ENCODE measurements at regions not wholly inside any gene's neighbourhood (a gene's known extent, or its start where the extent isn't known, plus 50 kb on each side); places are given as distances from the start of the nearest gene placed in this dataset.

DNA sequence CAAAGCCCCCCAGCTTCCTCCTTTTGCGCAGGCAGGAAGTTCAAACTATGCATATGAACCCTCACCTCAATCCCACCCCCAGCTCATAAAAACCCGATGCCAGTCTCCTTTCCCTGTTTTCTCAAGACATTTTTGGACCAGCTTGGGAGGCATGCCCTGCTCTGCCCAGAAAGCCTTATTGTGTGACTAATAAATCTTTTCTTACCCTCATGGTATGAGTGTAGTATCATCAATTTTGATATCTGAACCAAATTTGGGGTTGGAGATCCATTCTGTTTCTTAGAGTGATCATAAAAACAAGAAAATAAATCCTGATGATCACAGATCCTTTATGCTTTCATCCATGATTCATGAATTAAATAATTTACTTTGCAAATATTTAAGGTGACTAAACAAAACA is 128.5 kb downstream of the ALG10B start:
- TF ChIP-seq, protein P1, sequence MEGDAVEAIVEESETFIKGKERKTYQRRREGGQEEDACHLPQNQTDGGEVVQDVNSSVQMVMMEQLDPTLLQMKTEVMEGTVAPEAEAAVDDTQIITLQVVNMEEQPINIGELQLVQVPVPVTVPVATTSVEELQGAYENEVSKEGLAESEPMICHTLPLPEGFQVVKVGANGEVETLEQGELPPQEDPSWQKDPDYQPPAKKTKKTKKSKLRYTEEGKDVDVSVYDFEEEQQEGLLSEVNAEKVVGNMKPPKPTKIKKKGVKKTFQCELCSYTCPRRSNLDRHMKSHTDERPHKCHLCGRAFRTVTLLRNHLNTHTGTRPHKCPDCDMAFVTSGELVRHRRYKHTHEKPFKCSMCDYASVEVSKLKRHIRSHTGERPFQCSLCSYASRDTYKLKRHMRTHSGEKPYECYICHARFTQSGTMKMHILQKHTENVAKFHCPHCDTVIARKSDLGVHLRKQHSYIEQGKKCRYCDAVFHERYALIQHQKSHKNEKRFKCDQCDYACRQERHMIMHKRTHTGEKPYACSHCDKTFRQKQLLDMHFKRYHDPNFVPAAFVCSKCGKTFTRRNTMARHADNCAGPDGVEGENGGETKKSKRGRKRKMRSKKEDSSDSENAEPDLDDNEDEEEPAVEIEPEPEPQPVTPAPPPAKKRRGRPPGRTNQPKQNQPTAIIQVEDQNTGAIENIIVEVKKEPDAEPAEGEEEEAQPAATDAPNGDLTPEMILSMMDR (conservative IDR thresholded peaks at IDR 0.05), result no peak
- no peak for TF ChIP-seq EZH2 (IDR thresholded peaks at IDR 0.05; ENCODE audit: low read depth)
- intact Hi-C loops (cut with micrococcal nuclease; ENCODE audit: unreplicated experiment), result no loop called here

GRCh38 chr12:38448991-38449390 is 132.4 kb downstream of the ALG10B start:
- Histone ChIP-seq H3K4me2 (no peak overlapping the region), H3F3A (ENCODE audit: insufficient read depth, low read depth) (no peaks in the 10 kb centered on the region), H3K27me3 (ENCODE audit: insufficient read depth, low read depth) (no peaks in the 10 kb centered on the region), H2AFZ (no peak overlapping the region), H3K79me2 (ENCODE audit: low read depth) (no peaks in the 10 kb centered on the region), H4K20me1 (ENCODE audit: insufficient read depth) (no peaks in the 10 kb centered on the region), H3K4me3 (no peak overlapping the region), H3K9me3 (ENCODE audit: insufficient read depth, low read depth) (no peaks in the 10 kb centered on the region), H3K36me3 (ENCODE audit: low read depth) (no peaks in the 10 kb centered on the region), H3K9me2 (ENCODE audit: insufficient read depth) (no peaks in the 10 kb centered on the region), H3K27ac (no peak overlapping the region), H3K4me1 (replicated peaks; ENCODE audit: insufficient read depth) (no peaks in the 10 kb centered on the region)
- TF ChIP-seq EZH2 (IDR thresholded peaks at IDR 0.05; ENCODE audit: low read depth), result no peak
- TF ChIP-seq, protein P1 (conservative IDR thresholded peaks at IDR 0.05), result no peak
- POLR2A ChIA-PET (ENCODE audit: unreplicated experiment), result no interaction called here
- no peak for DNase-seq
- BruUV-seq (replicated peaks), result no TSS peak
- CTCF ChIA-PET, result no interaction called here
- intact Hi-C loops (cut with micrococcal nuclease; ENCODE audit: unreplicated experiment), result no loop called here

More for the DNA sequence above, 128.5 kb downstream of the ALG10B start:
- Histone ChIP-seq H3K79me2 (ENCODE audit: low read depth) (no peaks in the 10 kb centered on the region), H3K27ac (no peak overlapping the region), H3K27me3 (ENCODE audit: insufficient read depth, low read depth) (no peaks in the 10 kb centered on the region), H2AFZ (no peak overlapping the region), H4K20me1 (ENCODE audit: insufficient read depth) (no peaks in the 10 kb centered on the region), H3K9me3 (ENCODE audit: insufficient read depth, low read depth) (no peaks in the 10 kb centered on the region), H3K4me3 (no peak overlapping the region), H3K4me2 (no peak overlapping the region), H3K9me2 (ENCODE audit: insufficient read depth) (no peaks in the 10 kb centered on the region), H3K36me3 (ENCODE audit: low read depth) (no peaks in the 10 kb centered on the region), H3K4me1 (replicated peaks; ENCODE audit: insufficient read depth) (no peaks in the 10 kb centered on the region), H3F3A (ENCODE audit: insufficient read depth, low read depth) (no peaks in the 10 kb centered on the region)
- BruUV-seq (replicated peaks), result no TSS peak
- POLR2A ChIA-PET (ENCODE audit: unreplicated experiment), result no interaction called here
- CTCF ChIA-PET, result no interaction called here
- no peak for DNase-seq

GRCh38 chr12:38456537-38457120 is 140.1 kb downstream of the ALG10B start:
- no peaks in the 10 kb centered on the region for H4K20me1 ChIP-seq (ENCODE audit: insufficient read depth)
- POLR2A ChIA-PET (ENCODE audit: unreplicated experiment), result no interaction called here
- no peaks in the 10 kb centered on the region for H3K36me3 ChIP-seq (ENCODE audit: low read depth)

More at GRCh38 chr12:38456537-38457120, 140.1 kb downstream of the ALG10B start:
- no peak overlapping the region for H3K27ac ChIP-seq
- H3K27me3 ChIP-seq (ENCODE audit: insufficient read depth, low read depth), result no peaks in the 10 kb centered on the region
- no peak overlapping the region for H3K4me3 ChIP-seq
- H3K9me3 ChIP-seq (ENCODE audit: insufficient read depth, low read depth), result no peaks in the 10 kb centered on the region
- no TSS peak for BruUV-seq (replicated peaks)
- 0 out of 2 replicates have a peak, but pooled peaks cover 3% of the 10 kb centered on the region for H3K9me2 ChIP-seq (ENCODE audit: insufficient read depth)
- intact Hi-C loops (cut with micrococcal nuclease; ENCODE audit: unreplicated experiment), result no loop called here
- no peak overlapping the region; the same call in 1 of the 2 replicates for H2AFZ ChIP-seq
- no peaks in the 10 kb centered on the region for H3K4me1 ChIP-seq (replicated peaks; ENCODE audit: insufficient read depth)
- TF ChIP-seq EZH2 (IDR thresholded peaks at IDR 0.05; ENCODE audit: low read depth), result no peak
- TF ChIP-seq, protein P1 (conservative IDR thresholded peaks at IDR 0.05), result no peak
- H3K4me2 ChIP-seq, result no peak overlapping the region
- H3F3A ChIP-seq (ENCODE audit: insufficient read depth, low read depth), result no peaks in the 10 kb centered on the region
- CTCF ChIA-PET, result interaction anchor here (0.6 kb wide), 1 partner anchor 866 kb away, joined by 4 read pairs; no protein-coding TSS in a partner anchor
- DNase-seq, result no peak
- H3K79me2 ChIP-seq (ENCODE audit: low read depth), result no peaks in the 10 kb centered on the region

All from PC-9 (cell line).